ENCODE measurements at regions not wholly inside any gene's neighbourhood (a gene's known extent, or its start where the extent isn't known, plus 50 kb on each side); places are given as distances from the start of the nearest gene placed in this dataset.

- TF ChIP-seq CTCF (IDR thresholded peaks at IDR 0.05; ENCODE audit: insufficient read depth, low read depth, low read length): no peak
- TF ChIP-seq EZH2 (IDR thresholded peaks at IDR 0.05; ENCODE audit: insufficient read depth, low read length): no peak
Observed at GRCh38 chr2:54402350-54402749, 53.8 kb upstream of the SPTBN1 start.

Data from astrocyte (in vitro differentiated cells and primary cell).